Body of pancreas (tissue), 4 donors: ENCODE measurements at regions not wholly inside any gene's neighbourhood (a gene's known extent, or its start where the extent isn't known, plus 50 kb on each side); places are given as distances from the start of the nearest gene placed in this dataset.

ENCODE experiments used
- POLR2A ChIP-seq, 3 donors: fragments of 450-650 bp; IDR thresholded peaks; one replicate each; pipeline ENCODE4 v1.6.1; 2016; ENCODE audit warnings: antibody characterized with exemption in 3 of 3, mild to moderate bottlenecking in 2 of 3
- TF ChIP-seq, protein P1 (sequence below), 7 experiments: fragments of 450-650 bp in 4 of 7; fragments of 200-600 bp in 3 of 7; sonication (generic) in 3 of 7; IDR thresholded peaks; one replicate each; pipeline ENCODE4 v1.5.1; 2016 to 2019; ENCODE audit warnings: antibody characterized with exemption in 7 of 7

GRCh38 chr4:32840461-32841189 is 2120.5 kb downstream of the PCDH7 start:
- TF ChIP-seq POLR2A (IDR thresholded peaks at IDR 0.05): no peak
- TF ChIP-seq, protein P1, sequence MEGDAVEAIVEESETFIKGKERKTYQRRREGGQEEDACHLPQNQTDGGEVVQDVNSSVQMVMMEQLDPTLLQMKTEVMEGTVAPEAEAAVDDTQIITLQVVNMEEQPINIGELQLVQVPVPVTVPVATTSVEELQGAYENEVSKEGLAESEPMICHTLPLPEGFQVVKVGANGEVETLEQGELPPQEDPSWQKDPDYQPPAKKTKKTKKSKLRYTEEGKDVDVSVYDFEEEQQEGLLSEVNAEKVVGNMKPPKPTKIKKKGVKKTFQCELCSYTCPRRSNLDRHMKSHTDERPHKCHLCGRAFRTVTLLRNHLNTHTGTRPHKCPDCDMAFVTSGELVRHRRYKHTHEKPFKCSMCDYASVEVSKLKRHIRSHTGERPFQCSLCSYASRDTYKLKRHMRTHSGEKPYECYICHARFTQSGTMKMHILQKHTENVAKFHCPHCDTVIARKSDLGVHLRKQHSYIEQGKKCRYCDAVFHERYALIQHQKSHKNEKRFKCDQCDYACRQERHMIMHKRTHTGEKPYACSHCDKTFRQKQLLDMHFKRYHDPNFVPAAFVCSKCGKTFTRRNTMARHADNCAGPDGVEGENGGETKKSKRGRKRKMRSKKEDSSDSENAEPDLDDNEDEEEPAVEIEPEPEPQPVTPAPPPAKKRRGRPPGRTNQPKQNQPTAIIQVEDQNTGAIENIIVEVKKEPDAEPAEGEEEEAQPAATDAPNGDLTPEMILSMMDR (IDR thresholded peaks at IDR 0.05): no peak
